ENCODE measurements at regions not wholly inside any gene's neighbourhood (a gene's known extent, or its start where the extent isn't known, plus 50 kb on each side); places are given as distances from the start of the nearest gene placed in this dataset.

DNA sequence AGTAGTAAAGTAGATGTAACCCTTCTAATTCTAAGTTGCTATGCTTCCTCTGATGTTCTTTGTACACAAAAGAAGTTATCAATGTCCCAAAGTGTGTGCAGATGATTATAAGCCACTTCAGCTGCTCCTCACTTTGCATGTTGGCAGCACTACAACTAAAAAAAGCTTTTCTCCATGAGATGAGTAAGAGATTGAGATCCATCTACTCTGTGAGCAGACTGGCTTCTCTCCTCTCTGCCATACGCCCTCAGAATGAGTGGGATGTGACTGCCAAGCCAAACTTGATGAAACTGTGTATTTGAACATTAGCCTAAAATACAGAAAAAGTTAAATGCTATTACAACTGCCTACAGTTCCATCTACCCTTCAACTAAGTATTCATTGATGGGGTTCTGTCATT, 102.9 kb upstream of the ETV1 start:
- Mint-ChIP-seq H3K27me3 (ENCODE audit: low read depth) (no peaks in the 10 kb centered on the region; the same call in 1 of the 2 replicates), H3K27ac (no peak overlapping the region), H3K9me3 (peaks cover 4% of the 10 kb centered on the region), H3K4me3 (no peak overlapping the region), H3K36me3 (no peaks in the 10 kb centered on the region), H3K4me1 (no peaks in the 10 kb centered on the region)
- DNase-seq (ENCODE audit: low spot score): no peak
- ChIA-PET CTCF (no interaction called here), POLR2A (no interaction called here)
- no peak for ATAC-seq
- TF ChIP-seq, protein P1, sequence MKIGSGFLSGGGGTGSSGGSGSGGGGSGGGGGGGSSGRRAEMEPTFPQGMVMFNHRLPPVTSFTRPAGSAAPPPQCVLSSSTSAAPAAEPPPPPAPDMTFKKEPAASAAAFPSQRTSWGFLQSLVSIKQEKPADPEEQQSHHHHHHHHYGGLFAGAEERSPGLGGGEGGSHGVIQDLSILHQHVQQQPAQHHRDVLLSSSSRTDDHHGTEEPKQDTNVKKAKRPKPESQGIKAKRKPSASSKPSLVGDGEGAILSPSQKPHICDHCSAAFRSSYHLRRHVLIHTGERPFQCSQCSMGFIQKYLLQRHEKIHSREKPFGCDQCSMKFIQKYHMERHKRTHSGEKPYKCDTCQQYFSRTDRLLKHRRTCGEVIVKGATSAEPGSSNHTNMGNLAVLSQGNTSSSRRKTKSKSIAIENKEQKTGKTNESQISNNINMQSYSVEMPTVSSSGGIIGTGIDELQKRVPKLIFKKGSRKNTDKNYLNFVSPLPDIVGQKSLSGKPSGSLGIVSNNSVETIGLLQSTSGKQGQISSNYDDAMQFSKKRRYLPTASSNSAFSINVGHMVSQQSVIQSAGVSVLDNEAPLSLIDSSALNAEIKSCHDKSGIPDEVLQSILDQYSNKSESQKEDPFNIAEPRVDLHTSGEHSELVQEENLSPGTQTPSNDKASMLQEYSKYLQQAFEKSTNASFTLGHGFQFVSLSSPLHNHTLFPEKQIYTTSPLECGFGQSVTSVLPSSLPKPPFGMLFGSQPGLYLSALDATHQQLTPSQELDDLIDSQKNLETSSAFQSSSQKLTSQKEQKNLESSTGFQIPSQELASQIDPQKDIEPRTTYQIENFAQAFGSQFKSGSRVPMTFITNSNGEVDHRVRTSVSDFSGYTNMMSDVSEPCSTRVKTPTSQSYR (CRISPR knock-in tag; IDR thresholded peaks at IDR 0.05): no peak
- TF ChIP-seq GABPB1 (CRISPR knock-in tag; IDR thresholded peaks at IDR 0.05): no peak
- TF ChIP-seq ZNF232 (CRISPR knock-in tag; IDR thresholded peaks at IDR 0.05): no peak
- no peak for TF ChIP-seq SMAD4 (CRISPR knock-in tag; IDR thresholded peaks at IDR 0.05)
- TF ChIP-seq, protein P2, sequence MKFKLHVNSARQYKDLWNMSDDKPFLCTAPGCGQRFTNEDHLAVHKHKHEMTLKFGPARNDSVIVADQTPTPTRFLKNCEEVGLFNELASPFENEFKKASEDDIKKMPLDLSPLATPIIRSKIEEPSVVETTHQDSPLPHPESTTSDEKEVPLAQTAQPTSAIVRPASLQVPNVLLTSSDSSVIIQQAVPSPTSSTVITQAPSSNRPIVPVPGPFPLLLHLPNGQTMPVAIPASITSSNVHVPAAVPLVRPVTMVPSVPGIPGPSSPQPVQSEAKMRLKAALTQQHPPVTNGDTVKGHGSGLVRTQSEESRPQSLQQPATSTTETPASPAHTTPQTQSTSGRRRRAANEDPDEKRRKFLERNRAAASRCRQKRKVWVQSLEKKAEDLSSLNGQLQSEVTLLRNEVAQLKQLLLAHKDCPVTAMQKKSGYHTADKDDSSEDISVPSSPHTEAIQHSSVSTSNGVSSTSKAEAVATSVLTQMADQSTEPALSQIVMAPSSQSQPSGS (CRISPR knock-in tag; IDR thresholded peaks at IDR 0.05; ENCODE audit: borderline replicate concordance, low read depth): no peak
- no peak for TF ChIP-seq CBFB (CRISPR knock-in tag; IDR thresholded peaks at IDR 0.05; ENCODE audit: low read depth)
- TF ChIP-seq CREB1 (CRISPR knock-in tag; IDR thresholded peaks at IDR 0.05): no peak
- TF ChIP-seq ZNF671 (CRISPR knock-in tag; IDR thresholded peaks at IDR 0.05): no peak
- no peak for TF ChIP-seq ZNF138 (CRISPR knock-in tag; conservative IDR thresholded peaks at IDR 0.05)
- no peak for TF ChIP-seq ETV6 (CRISPR knock-in tag; IDR thresholded peaks at IDR 0.05)
- TF ChIP-seq, protein P3, sequence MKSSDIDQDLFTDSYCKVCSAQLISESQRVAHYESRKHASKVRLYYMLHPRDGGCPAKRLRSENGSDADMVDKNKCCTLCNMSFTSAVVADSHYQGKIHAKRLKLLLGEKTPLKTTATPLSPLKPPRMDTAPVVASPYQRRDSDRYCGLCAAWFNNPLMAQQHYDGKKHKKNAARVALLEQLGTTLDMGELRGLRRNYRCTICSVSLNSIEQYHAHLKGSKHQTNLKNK (CRISPR knock-in tag; IDR thresholded peaks at IDR 0.05): no peak
- TF ChIP-seq FOXK1 (CRISPR knock-in tag; IDR thresholded peaks at IDR 0.05): no peak
- TF ChIP-seq, protein P4, sequence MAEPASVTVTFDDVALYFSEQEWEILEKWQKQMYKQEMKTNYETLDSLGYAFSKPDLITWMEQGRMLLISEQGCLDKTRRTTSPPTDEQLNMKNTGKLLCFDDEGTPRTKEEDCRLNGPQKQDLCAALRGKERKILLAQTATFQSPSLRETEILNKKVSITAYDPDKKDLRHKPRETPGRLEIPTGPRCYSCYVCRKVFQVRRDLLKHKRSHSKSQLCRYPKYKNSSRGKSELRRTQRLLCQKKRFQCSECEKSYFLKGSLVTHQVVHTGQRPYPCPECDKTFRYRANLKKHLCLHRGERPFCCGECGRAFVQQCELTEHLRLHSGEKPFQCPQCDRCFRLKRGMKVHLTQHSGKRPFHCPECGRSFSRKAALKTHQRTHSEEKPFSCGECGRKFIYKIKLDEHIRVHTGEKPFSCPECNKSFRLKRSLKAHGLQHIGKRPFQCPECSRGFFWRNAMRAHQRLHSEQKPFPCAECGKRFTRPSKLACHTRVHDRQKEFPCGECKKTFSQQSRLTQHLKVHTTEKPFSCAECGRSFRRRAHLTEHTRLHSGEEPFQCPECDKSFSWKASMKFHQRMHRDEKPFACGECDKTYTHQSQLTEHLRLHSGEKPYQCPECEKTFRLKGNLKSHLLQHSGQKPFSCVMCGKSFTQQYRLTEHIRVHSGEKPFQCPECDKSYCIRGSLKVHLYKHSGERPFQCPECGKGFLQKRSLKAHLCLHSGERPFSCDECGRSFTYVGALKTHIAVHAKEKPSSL (CRISPR knock-in tag; conservative IDR thresholded peaks at IDR 0.05): no peak
- TF ChIP-seq, protein P5, sequence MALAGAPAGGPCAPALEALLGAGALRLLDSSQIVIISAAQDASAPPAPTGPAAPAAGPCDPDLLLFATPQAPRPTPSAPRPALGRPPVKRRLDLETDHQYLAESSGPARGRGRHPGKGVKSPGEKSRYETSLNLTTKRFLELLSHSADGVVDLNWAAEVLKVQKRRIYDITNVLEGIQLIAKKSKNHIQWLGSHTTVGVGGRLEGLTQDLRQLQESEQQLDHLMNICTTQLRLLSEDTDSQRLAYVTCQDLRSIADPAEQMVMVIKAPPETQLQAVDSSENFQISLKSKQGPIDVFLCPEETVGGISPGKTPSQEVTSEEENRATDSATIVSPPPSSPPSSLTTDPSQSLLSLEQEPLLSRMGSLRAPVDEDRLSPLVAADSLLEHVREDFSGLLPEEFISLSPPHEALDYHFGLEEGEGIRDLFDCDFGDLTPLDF (CRISPR knock-in tag; IDR thresholded peaks at IDR 0.05): no peak
- no peak for TF ChIP-seq JAZF1 (CRISPR knock-in tag; IDR thresholded peaks at IDR 0.05)

DNA sequence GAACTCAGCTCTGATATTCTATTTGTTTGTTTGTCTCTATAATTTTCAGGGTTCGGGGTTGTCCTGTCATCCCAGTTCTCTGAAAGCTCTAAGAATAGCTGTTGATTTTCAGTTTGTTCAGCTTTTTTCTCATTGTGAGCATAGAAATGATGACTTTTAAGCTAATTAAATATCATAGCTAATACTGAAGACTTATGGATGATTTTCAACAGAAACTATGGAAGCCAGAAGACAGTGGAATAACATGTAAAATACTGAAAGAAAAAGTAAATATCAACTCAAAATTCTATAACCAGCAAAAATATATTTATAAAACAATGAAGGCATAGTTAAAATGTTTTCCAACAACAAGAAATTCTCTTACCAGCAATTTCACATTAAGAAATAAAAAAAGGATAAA, 96.4 kb upstream of the ETV1 start:
- POLR2A ChIA-PET: no interaction called here
- DNase-seq (ENCODE audit: low spot score) (no peak), ATAC-seq (no peak)
- CTCF ChIA-PET: no interaction called here
- Mint-ChIP-seq H3K4me1 (no peaks in the 10 kb centered on the region), H3K27ac (no peak overlapping the region), H3K36me3 (peaks cover 20% of the 10 kb centered on the region), H3K4me3 (no peak overlapping the region), H3K27me3 (ENCODE audit: low read depth) (no peaks in the 10 kb centered on the region), H3K9me3 (peaks cover 28% of the 10 kb centered on the region)
- TF ChIP-seq ZNF317 (CRISPR knock-in tag; IDR thresholded peaks at IDR 0.05; ENCODE audit: borderline replicate concordance, low read depth): peak; percentile 97
- no peak for TF ChIP-seq PRRX2 (CRISPR knock-in tag; IDR thresholded peaks at IDR 0.05)
